ENCODE measurements at regions not wholly inside any gene's neighbourhood (a gene's known extent, or its start where the extent isn't known, plus 50 kb on each side); places are given as distances from the start of the nearest gene placed in this dataset.
A peak's percentile ranks its signal among the peaks of the same experiment; 100 is the strongest.

DNA sequence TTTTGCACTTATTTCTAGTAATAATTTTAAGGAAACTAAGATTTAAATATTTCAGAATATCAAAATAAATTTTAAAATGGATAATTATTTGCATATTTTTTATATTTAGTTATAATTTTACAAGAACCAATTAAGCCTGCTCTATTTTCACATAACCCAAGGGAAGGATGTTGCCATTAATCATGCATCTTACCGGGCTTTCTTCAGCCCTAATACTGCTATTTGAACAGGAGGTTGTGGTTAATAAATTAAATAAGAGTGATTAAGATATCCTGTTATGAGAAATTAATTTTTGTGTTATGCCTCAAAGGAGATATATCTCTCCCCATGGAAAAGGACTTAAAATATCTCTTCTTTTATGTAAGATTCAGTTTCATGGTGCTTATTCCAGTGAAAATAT lies 1415.8 kb upstream of the B3GALT2 start:
- no peak for DNase-seq

DNA sequence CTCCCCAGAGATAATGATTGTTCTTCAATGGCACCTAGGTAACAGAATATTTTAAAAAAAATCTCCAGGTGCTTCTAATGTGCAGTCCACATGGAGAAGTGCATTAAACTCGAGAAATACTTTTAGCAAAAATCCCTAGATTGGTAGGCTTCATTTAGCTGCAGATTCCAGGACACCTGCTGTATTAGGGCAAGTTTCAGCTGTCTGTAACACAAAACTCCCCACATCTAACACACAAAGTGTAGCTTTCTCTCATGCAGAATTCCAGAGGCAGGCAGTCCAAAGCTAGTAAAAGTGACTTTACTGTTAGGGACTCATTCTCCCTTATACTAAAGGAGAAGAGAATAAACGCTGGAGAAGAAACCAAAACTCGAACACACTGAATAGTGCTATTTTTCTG lies 1414.3 kb upstream of the B3GALT2 start:
- no peak for DNase-seq

DNA sequence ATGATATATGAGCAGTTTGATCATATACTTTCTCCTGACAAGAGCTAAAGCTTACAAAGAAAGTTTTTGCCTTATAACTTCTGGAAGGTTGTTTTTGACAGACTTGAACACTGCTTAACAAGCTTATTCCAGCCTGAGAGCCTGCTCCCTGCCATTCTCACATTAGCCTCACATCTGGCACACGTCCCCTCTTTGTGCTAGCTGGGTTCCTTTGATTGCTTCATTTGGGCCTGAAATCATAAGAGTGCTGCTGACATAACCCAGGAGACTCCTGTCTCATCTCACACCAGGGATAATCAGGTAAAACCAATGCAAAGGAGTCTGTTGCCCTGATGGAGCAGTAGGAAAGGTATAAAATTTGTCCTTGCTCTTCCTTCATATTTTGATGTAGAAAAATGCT lies 1411.7 kb upstream of the B3GALT2 start:
- no peak for DNase-seq

DNA sequence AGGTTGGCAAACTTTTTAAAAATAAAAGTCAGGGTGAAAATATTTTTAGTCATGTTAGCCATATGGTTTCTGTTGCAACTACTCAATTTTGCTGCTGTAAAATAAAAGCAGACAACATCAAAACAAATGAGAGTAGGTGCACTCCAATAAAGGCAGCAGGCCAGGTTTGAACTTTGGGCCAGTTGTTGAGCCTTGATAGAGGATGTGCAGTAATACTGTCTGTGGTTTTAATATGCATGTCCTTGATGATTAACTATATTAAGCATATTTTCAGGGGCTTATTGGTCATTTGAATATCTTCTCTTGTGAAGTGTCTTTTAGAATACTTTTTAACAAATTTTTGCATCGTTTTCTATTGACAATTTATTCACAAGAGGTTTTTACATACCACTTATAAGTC lies 1399.9 kb upstream of the B3GALT2 start:
- DNase-seq = no peak

DNA sequence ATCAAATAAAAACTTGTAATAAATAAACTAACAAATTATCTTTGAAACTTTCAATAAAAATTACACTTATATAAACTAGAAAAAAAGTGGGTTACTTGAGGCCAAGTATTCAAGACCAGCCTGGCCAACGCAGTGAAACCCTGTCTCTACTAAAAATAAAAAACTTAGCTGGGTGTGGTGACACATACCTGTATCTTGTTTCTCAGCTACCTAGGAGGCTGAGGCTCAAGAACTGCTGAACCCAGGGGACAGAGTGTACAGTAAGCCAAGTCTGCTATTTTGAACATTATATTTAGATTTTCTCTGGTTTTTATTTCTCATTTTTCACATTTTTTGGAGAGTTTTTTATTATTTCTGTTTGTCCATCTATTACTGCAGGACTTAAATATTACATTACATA lies 1397.6 kb upstream of the B3GALT2 start:
- DNase-seq = no peak

DNA sequence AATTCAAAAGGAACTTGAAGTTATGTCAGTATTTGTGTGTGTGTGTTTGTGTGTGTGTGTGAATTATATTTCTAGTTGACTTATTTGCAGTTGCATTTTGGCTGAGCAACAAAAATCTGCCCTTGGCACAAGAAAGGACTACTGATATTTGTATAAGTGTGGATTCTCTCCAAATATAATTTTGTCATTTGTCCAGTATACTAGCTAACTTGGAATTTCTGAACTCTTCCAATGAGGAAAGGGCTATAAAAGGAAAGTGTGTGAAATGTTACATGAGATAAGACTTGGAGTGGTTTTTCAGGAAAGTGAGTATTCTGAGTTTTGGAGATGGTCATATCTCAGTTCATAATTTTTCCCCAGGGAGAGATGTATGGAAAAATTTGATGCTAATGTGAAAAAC lies 1384.1 kb upstream of the B3GALT2 start:
- peak; percentile 25 for DNase-seq

DNA sequence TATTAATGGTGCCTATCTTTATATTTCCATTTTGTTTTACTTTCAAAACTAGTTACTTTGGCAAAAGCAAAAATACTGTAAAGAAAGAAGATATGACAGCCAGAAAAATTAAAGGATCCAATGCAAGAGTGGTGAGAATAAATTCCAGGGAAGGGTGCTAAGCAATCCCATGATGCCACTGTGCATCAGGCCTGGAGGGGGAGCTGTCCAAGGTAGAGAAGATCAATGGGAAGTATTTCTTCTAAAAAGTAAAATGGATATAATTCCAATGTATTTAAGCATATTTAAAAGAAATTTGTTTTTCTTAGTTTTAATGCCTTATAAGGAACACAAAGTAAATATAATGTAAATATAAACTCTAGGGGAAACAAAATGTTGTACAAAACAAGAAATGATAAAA lies 1382.2 kb upstream of the B3GALT2 start:
- DNase-seq = peak; percentile 20

DNA sequence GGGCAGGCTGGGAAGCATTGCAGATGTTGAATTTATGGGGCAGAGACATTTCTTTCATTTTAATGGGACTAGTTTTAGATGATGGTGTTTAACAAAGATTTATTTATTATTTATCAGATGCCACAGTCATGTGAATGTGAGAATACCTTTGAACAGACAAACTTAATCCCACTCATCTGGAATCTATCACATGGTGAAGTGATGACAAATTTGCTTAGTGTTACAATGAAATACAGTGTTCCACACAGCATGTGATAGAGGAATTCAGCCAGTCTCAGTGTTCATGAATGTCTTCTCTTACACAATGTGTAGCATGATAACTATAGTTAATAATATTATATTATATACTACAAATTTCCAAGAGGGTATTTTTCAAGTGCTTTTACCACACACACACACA lies 1361.7 kb upstream of the B3GALT2 start:
- peak; percentile 61 for DNase-seq

DNA sequence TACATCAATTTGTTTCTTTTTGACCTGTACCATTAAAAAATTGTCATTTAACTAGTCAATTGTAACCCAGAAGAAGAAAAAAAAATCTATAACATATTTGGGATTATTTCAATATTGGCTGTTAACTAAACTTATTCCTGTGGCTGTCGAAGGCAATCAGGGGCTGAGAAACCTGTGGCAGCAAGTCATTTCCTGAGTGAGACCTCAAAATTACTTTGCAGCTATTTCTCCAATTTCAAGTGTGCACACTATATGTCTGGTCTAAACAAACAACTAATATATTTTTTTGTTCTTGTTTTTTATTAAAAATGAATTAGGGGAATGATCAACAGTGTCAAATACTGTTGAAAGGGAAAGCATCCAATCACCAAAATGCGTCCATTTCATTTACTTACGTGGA lies 1357.6 kb upstream of the B3GALT2 start:
- DNase-seq = no peak

DNA sequence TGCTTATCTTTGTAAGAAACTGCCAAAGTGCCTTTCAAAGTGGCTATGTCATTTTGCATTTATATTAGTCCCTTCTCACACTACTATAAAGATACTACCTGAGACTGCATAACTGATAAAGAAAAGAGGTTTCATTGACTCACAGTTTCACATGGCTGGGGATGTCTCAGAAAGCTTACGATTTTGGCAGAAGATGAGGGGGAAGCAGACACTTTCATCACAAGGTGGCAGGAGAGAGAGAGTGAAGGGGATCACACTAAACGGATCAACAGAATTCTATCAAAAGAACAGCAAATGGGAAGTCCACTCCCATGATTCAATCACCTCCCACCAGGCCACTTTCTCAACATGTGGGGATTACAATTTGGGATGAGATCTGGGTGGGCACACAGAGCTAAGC lies 1352.0 kb upstream of the B3GALT2 start:
- no peak for DNase-seq

DNA sequence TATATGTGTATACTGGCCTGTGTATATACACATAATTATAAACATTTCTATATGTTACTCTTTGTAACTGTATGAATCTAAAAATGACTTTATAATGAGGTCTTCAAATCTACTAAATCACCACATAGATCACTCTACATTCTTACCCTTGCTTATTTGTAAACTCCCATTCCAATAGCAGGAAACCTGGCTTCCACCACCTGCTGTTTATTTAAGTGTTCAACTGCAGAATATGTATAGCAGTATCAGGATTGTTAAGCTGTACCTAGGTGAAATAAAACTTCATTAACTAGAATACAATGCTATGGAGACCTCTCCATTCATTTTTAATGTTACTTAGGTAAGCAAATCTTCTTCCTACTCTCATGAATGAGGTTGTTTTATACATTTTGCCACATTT lies 1351.1 kb upstream of the B3GALT2 start:
- no peak for DNase-seq

DNA sequence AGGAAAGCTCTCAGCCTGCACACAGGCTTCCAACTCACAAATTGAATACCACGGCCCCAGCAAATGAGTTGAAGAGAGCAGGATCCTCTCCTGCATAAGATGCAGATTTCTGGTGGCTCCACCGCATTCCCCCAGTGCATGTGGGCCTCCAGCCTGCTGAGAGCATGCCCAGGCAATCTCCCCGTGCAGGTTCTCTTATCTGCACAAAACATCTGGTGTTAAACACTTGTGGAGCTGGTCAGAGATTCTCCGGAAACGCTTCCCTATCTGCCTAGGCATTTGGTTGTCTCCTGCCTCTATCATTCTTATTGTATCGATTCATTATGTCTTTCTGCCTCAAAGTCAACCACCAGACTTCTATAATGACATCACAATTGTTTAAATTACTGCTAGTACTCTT lies 1349.0 kb upstream of the B3GALT2 start:
- peak; percentile 13 for DNase-seq

DNA sequence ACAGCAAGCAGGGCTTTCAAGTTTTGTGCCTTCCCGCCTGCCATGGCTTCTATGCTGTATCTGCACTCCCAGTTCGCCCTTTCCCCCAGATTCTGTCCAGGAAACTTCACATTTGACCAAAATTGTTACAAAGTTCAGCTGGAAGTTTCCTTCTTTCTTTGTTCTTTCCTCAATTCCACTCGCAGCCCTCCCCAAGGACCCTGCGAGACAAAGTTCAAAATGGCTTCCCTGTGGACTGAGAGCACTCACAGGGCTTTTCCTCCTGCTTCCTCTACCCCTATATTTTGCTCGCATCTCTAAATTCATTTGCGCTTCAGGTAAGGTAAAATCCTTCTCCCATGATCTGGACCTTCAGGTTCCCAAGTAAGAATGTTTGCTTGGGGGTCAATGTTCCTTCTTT lies 1348.4 kb upstream of the B3GALT2 start:
- DNase-seq = no peak

DNA sequence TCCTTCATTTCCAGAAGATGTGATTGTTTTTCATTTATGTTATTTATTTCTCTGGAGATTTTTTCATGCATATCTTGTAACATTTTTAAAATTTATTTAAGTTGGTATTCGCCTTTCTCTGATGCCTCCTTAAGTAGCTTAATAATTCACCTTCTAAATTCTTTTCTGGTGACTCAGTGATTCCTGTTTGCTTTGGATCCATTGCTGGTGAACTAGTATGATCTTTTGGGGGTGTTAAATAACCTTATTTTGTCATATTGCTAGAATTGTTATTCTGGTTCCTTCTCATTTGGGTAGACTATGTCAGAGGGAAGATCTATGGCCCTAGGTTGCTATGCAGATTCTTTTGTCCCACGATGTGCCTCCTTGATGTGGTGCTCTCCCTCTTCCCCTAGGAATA lies 1347.2 kb upstream of the B3GALT2 start:
- DNase-seq = peak; percentile 2

DNA sequence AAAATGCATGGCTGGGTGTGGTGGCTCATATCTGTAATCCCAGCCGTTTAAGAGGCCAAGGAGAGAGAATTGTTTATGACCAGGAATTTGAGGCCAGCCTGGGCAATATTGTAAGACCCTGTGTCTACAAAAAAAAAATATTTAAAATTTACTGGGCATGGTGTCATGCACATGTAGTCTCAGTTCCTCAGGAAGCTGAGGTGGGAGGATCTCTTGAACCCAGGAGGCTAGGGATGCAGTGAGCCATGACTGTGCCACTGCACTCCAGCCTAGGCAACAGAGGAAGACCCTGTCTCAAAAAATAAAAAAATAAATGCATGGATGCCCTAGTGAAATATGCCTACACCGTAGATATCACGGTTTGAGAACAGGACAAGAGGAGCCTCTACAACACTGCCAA lies 1331.2 kb upstream of the B3GALT2 start:
- DNase-seq = no peak

DNA sequence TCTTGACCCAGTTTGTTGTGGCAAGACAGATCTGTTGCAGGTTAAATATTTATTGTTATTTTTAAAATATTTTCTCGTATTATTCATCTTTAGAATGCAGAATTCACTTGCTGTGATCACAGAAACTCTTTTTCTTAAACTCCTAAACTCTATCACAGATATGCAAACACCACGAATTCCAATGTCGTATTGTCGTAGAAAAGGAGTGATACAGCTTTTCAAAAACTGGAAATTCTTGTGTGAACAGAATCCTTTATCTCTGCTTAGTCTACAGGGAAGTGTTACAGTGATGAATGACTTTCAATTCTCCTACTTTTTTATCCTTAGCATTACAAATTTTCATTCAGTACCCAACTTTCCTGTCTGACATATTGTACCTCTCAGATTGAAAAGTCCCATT lies 1329.5 kb upstream of the B3GALT2 start:
- no peak for DNase-seq

DNA sequence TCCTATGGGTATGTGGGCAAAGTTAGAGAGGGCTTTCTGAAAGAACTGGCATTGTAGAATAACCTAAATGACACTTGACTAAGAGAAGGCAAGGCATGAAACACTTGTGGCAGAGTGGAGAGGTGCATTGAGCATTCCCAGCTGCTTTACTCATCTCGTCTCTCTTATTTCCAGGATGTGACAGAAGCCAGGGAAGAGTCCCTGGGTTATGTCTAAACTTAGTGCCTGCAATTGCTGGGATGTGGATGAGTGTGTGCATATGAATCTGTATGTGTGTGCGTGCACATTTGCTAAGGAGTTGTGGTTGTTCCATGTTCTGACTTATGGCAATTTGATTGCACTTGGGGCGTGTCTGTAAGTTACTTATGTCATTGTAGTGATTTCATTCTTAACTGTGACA lies 1326.5 kb upstream of the B3GALT2 start:
- peak; percentile 62 for DNase-seq

DNA sequence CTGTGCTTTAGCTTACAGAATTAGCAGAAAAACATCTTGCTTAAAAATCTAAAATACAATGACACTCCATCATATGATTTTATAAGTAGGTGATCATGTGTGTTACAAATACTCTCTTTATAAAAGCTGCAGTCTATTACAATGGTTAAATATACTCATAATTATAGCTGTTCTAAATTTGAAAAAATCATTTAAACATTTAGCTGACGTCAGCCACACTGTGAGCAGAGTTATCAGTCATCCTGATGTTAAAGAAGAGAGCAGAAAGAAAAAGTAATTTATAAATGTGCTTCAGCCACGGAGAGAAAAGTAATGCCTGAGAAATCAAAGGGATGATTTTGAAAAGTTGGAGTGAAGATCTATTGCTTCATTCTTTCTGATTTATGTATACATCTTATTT lies 1325.9 kb upstream of the B3GALT2 start:
- no peak for DNase-seq

DNA sequence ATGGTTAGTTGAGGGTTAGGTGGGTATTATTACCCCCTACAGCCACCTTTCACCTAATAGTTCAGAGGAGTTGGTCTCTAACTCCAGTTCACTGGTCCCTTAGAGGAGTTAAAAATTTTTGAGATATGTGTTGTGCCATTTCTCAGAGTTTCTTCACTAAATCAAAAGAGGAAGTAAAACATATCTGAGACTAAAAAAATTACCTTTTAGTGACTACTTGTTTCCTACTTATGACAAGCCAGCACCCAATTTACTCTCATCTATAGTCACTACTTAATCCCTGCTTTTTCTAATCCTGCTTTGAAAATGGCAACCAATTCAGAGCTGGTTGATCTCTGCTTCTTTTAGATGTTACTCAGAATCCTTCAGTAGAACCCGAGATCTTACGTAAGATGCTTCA lies 1316.8 kb upstream of the B3GALT2 start:
- DNase-seq = no peak

DNA sequence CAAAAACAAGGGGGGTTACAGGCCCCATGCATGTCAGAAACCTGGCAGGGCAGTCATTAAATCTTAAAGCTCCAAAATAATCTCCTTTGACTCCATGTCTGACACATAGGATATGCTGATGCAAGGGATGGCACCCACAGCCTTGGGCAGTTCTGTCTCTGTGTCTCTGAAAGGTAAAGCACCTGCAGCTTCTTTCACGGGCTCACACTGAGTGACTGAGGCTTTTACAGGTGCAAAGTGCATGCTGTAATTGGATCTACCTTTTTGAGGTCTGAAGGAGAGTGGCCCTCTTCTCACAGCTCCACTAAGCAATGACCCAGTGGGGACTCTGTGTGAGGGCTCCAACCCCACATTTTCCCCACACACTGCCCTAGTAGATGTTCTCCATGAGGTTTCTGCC lies 1309.0 kb upstream of the B3GALT2 start:
- DNase-seq = no peak

DNA sequence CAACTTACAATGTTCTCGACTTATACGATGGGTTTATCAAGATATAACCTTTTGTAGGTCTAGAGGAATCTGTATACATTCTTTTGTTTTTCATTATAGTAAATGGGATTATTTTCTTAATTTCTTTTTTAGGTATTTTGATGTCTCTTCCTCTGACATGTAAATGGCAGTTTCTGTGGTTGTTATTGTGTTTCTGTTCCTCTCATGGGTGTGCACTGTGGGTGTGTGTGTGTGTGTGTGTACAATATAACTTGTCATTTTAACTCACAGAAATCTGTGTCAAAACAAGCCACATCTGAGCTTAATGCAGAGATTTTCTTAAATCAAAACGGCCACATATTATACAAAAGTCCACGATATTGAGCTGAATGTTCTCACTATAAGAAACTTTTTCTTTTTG lies 1300.8 kb upstream of the B3GALT2 start:
- no peak for DNase-seq

DNA sequence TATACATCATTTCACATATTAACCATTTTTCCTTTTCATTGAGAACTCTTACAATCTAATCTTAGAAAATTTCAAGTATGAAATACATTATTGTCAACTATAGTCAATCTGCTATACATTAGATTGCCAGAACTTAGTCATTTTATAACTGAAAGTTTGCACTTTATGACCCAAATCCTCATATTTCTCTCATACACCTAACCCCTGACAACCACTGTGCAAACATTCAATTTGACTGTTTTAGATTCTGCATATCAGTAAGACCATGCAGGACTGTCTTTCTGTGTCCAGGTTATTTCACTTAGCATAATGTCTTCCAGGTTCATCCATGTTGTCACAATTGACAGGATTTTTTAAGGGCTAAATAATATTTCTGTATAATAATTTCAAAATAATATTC lies 1299.0 kb upstream of the B3GALT2 start:
- DNase-seq = no peak

DNA sequence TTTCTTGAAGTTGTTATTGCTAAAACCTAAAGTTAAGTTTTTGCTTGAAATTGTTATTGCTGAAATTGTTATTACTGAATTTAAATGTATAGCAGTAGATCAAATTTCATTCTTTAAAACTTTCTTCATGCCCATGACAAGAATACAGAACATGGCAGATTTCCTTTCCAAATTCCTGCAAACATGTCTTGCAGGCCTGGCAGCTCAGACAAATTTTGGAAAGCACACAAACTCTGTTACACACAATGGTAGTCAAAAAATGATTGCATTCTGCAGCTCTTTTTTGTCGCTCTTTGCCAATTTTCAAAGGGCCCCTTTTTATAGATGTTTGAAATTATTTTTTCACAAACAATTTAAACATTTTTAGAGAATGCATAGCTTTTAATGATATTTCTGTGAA lies 1292.3 kb upstream of the B3GALT2 start:
- DNase-seq = no peak

DNA sequence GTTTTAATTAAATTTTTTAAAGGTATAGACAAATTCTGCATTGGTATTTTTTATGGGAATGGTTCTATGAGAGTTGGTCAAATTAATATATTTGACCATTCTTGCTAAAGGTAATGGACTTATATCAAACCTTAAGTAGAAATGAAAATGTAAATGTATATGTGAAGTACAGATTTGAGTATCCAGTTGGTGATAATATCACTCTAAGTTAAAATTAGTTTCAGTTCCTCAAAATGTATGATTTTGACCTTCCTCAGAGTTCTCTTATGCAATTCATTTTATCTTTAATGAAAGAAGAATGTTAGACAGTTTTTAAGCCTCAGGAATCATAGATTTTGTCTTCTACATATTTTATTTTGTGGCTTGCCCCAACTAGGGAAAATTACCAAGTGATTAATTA lies 1291.5 kb upstream of the B3GALT2 start:
- DNase-seq = no peak

DNA sequence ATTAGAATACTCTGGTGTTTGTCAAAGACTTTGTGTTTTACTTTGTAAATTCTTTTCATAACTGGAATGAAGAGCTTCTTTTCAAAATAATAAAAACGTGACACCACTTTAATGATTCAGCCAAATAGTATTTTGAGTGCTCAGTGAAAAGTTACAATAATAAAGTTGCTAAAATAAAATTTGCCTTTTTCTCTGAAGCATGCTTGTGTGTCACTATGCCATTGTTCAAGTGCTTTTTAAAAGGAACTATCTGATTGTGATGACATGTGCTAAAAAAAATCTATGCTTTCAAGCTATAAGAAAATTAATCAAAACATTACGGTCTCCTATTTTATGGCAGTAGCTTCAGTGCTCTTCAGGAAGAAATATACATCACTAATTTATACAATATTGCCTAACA lies 1290.5 kb upstream of the B3GALT2 start:
- DNase-seq = peak; percentile 73

DNA sequence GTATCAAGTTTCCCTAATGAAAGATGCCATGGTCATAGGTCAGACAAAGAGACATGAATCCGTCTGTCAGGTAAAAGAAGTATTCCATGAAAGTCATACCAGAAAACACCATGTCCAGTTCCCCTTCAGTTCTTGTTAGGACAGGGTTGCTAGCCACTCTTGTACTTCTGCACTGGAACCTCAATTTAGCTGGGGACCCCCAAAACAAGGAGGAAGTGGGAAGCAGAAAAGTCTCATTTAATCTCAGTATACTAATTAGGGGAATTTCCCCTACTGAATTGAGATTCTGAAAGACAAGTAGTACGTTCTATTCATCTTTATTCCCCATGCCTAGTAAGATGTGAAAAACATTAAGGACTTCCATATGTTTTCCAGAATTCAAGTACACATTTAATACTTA lies 1289.9 kb upstream of the B3GALT2 start:
- no peak for DNase-seq
